Body of pancreas (tissue), 4 donors: ENCODE measurements at regions not wholly inside any gene's neighbourhood (a gene's known extent, or its start where the extent isn't known, plus 50 kb on each side); places are given as distances from the start of the nearest gene placed in this dataset.

Experiments
- POLR2A ChIP-seq, 3 donors: fragments of 450-650 bp; IDR thresholded peaks; one replicate each; pipeline ENCODE4 v1.6.1; 2016; ENCODE audit warnings: antibody characterized with exemption in 3 of 3, mild to moderate bottlenecking in 2 of 3
- TF ChIP-seq, protein P1 (sequence below), 7 experiments: fragments of 450-650 bp in 4 of 7; fragments of 200-600 bp in 3 of 7; sonication (generic) in 3 of 7; IDR thresholded peaks; one replicate each; pipeline ENCODE4 v1.5.1; 2016 to 2019; ENCODE audit warnings: antibody characterized with exemption in 7 of 7

DNA sequence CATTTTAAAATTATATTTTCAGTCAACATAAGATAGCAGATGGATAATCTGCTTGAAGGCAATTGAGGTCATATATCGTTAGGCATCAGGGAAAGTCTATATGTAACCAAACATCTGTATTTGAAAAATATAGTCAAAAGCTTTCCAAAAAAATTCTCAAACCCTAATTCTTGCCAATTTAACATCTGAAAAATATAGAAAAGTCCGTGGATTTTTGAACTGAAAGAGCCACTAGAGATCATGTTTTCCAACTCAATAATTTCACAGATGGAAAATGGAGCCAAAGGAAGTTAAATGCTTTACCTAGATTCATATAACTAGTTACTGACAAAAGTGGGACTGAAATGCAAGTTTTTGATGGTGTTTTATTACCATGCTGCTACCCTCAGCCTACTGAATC is 185.1 kb upstream of the ZNF804A start:
- TF ChIP-seq, protein P1, sequence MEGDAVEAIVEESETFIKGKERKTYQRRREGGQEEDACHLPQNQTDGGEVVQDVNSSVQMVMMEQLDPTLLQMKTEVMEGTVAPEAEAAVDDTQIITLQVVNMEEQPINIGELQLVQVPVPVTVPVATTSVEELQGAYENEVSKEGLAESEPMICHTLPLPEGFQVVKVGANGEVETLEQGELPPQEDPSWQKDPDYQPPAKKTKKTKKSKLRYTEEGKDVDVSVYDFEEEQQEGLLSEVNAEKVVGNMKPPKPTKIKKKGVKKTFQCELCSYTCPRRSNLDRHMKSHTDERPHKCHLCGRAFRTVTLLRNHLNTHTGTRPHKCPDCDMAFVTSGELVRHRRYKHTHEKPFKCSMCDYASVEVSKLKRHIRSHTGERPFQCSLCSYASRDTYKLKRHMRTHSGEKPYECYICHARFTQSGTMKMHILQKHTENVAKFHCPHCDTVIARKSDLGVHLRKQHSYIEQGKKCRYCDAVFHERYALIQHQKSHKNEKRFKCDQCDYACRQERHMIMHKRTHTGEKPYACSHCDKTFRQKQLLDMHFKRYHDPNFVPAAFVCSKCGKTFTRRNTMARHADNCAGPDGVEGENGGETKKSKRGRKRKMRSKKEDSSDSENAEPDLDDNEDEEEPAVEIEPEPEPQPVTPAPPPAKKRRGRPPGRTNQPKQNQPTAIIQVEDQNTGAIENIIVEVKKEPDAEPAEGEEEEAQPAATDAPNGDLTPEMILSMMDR (IDR thresholded peaks at IDR 0.05): no peak
- TF ChIP-seq POLR2A (IDR thresholded peaks at IDR 0.05): no peak
